Thyroid gland (tissue), 4 donors: ENCODE measurements at regions not wholly inside any gene's neighbourhood (a gene's known extent, or its start where the extent isn't known, plus 50 kb on each side); places are given as distances from the start of the nearest gene placed in this dataset.

Experiments used
- POLR2A ChIP-seq, 2 donors: fragments of 450-650 bp; IDR thresholded peaks; one replicate each; pipeline ENCODE4 v1.6.1; 2017; ENCODE audit warnings: antibody characterized with exemption in 2 of 2, mild to moderate bottlenecking in 2 of 2, moderate library complexity in 1 of 2
- TF ChIP-seq, protein P1 (sequence below), 6 experiments: fragments of 200-600 bp in 3 of 6; fragments of 450-650 bp in 3 of 6; sonication (generic) in 3 of 6; IDR thresholded peaks; one replicate each; pipeline ENCODE4 v1.5.1; 2016 to 2019; ENCODE audit warnings: antibody characterized with exemption in 6 of 6, mild to moderate bottlenecking in 2 of 6, inconsistent platforms in 1 of 6, moderate library complexity in 1 of 6

GRCh38 chr22:49593509-49593908, 234.2 kb downstream of the BRD1 start:
- TF ChIP-seq POLR2A (IDR thresholded peaks at IDR 0.05), result no peak
- TF ChIP-seq, protein P1, sequence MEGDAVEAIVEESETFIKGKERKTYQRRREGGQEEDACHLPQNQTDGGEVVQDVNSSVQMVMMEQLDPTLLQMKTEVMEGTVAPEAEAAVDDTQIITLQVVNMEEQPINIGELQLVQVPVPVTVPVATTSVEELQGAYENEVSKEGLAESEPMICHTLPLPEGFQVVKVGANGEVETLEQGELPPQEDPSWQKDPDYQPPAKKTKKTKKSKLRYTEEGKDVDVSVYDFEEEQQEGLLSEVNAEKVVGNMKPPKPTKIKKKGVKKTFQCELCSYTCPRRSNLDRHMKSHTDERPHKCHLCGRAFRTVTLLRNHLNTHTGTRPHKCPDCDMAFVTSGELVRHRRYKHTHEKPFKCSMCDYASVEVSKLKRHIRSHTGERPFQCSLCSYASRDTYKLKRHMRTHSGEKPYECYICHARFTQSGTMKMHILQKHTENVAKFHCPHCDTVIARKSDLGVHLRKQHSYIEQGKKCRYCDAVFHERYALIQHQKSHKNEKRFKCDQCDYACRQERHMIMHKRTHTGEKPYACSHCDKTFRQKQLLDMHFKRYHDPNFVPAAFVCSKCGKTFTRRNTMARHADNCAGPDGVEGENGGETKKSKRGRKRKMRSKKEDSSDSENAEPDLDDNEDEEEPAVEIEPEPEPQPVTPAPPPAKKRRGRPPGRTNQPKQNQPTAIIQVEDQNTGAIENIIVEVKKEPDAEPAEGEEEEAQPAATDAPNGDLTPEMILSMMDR (IDR thresholded peaks at IDR 0.05), result no peak
